ENCODE measurements at regions not wholly inside any gene's neighbourhood (a gene's known extent, or its start where the extent isn't known, plus 50 kb on each side); places are given as distances from the start of the nearest gene placed in this dataset.

GRCh38 chr6:167479301-167479700, 154.4 kb downstream of the TTLL2 start:
- TF ChIP-seq TSHZ2 (CRISPR knock-in tag; IDR thresholded peaks at IDR 0.05) (no peak), ZC3H10 (CRISPR knock-in tag; IDR thresholded peaks at IDR 0.05) (no peak), POU6F1 (CRISPR knock-in tag; IDR thresholded peaks at IDR 0.05; ENCODE audit: borderline replicate concordance, low read depth) (no peak), ISL1 (CRISPR knock-in tag; IDR thresholded peaks at IDR 0.05) (no peak), ZFP30 (CRISPR knock-in tag; IDR thresholded peaks at IDR 0.05) (no peak), SNAI2 (CRISPR knock-in tag; IDR thresholded peaks at IDR 0.05) (no peak), ZNF8 (CRISPR knock-in tag; IDR thresholded peaks at IDR 0.05) (no peak), ZNF565 (CRISPR knock-in tag; conservative IDR thresholded peaks at IDR 0.05; ENCODE audit: low read depth) (no peak), ARNTL (CRISPR knock-in tag; IDR thresholded peaks at IDR 0.05; ENCODE audit: borderline replicate concordance, low read depth) (no peak), PPARA (CRISPR knock-in tag; IDR thresholded peaks at IDR 0.05; ENCODE audit: borderline replicate concordance) (no peak), GLIS3 (CRISPR knock-in tag; IDR thresholded peaks at IDR 0.05) (no peak), CSDC2 (CRISPR knock-in tag; IDR thresholded peaks at IDR 0.05) (no peak), RARB (CRISPR knock-in tag; IDR thresholded peaks at IDR 0.05) (no peak), PATZ1 (CRISPR knock-in tag; IDR thresholded peaks at IDR 0.05; ENCODE audit: borderline replicate concordance) (no peak), CREB5 (CRISPR knock-in tag; IDR thresholded peaks at IDR 0.05; ENCODE audit: low read depth) (no peak), CSRNP3 (CRISPR knock-in tag; IDR thresholded peaks at IDR 0.05) (no peak), ESRRG (CRISPR knock-in tag; IDR thresholded peaks at IDR 0.05) (no peak), ZNF70 (CRISPR knock-in tag; IDR thresholded peaks at IDR 0.05) (no peak), BACH2 (CRISPR knock-in tag; IDR thresholded peaks at IDR 0.05; ENCODE audit: borderline replicate concordance) (no peak), OSR1 (CRISPR knock-in tag; IDR thresholded peaks at IDR 0.05) (no peak)

GRCh38 chr6:167479901-167480648, 155.2 kb downstream of the TTLL2 start:
- no peak for TF ChIP-seq ARNTL (CRISPR knock-in tag; IDR thresholded peaks at IDR 0.05; ENCODE audit: borderline replicate concordance, low read depth)
- no peak for TF ChIP-seq TCF4 (CRISPR knock-in tag; IDR thresholded peaks at IDR 0.05; ENCODE audit: borderline replicate concordance)
- no peak for TF ChIP-seq GLIS3 (CRISPR knock-in tag; IDR thresholded peaks at IDR 0.05)
- no peak for TF ChIP-seq PATZ1 (CRISPR knock-in tag; IDR thresholded peaks at IDR 0.05; ENCODE audit: borderline replicate concordance)
- TF ChIP-seq ZNF565 (CRISPR knock-in tag; conservative IDR thresholded peaks at IDR 0.05; ENCODE audit: low read depth) = no peak
- TF ChIP-seq CREB5 (CRISPR knock-in tag; IDR thresholded peaks at IDR 0.05; ENCODE audit: low read depth) = no peak
- no peak for TF ChIP-seq CSRNP3 (CRISPR knock-in tag; IDR thresholded peaks at IDR 0.05)
- TF ChIP-seq CSDC2 (CRISPR knock-in tag; IDR thresholded peaks at IDR 0.05) = no peak
- TF ChIP-seq OSR1 (CRISPR knock-in tag; IDR thresholded peaks at IDR 0.05) = no peak
- no peak for TF ChIP-seq ISL1 (CRISPR knock-in tag; IDR thresholded peaks at IDR 0.05)
- TF ChIP-seq TOX (CRISPR knock-in tag; IDR thresholded peaks at IDR 0.05; ENCODE audit: borderline replicate concordance) = no peak
- no peak for TF ChIP-seq POU6F1 (CRISPR knock-in tag; IDR thresholded peaks at IDR 0.05; ENCODE audit: borderline replicate concordance, low read depth)
- ATAC-seq = no peak

More at GRCh38 chr6:167479301-167479700, 154.4 kb downstream of the TTLL2 start:
- ATAC-seq = no peak

Measured in SK-N-SH treated with all-trans-retinoic acid at 6 μM for 48 hours (cell line).